Activated CD4-positive, alpha-beta T cell treated with anti-CD3 and anti-CD28 coated beads, Interleukin-2, amount 10 ng/mL, durations not matched to agents 24 days and 14 days (primary cell): ENCODE measurements at regions not wholly inside any gene's neighbourhood (a gene's known extent, or its start where the extent isn't known, plus 50 kb on each side); places are given as distances from the start of the nearest gene placed in this dataset.
"Not testable (repeated sequence)": the region's sequence is repeated elsewhere in the genome, so short reads cannot be mapped to it uniquely, and the experiment has no call there.

Experiments
- DNase-seq: peaks from one replicate; pipeline ENCODE4 v3.0.0; 2022
- H3K27ac Mint-ChIP-seq: one replicate; pipeline ENCODE4 v1.8.0; 2022; ENCODE audit warnings: mild to moderate bottlenecking, mixed read lengths
- H3K27me3 Mint-ChIP-seq: one replicate; pipeline ENCODE4 v1.8.0; 2022; ENCODE audit warnings: mixed read lengths
- H3K36me3 Mint-ChIP-seq: one replicate; pipeline ENCODE4 v1.8.0; 2022; ENCODE audit warnings: low read depth, mild to moderate bottlenecking, mixed read lengths
- H3K4me1 Mint-ChIP-seq: one replicate; pipeline ENCODE4 v1.8.0; 2021; ENCODE audit warnings: mixed read lengths
- H3K4me3 Mint-ChIP-seq: one replicate; pipeline ENCODE4 v1.8.0; 2022; ENCODE audit warnings: mild to moderate bottlenecking, moderate library complexity, mixed read lengths
- H3K9me3 Mint-ChIP-seq: one replicate; pipeline ENCODE4 v1.8.0; 2021; ENCODE audit warnings: mixed read lengths
- intact Hi-C: fragments of 100-400 bp; cut with micrococcal nuclease; formaldehyde crosslinking; loops from one replicate; pipeline ENCODE4 v1.15.1; 2023

DNA sequence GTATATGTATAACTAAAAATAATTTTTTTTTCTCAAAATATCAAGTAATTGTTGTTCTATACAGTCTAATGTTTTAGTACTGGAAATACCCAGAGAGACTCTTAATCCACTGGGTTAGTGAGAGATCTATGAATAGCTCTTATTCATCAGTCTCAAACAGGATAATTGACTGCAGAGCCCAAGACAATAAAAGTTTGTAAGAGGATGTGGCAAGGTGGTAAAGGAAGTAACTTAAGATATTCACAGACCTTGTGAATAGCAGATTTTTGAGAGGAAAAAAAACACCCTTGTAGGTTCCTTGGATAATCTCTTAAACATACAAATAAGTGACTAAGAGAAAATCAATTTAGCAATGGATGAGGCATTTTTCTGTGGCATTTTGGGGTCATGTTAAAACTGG, 210.9 kb upstream of the FAM241A start:
- intact Hi-C loops = no loop called here
- H3K36me3 Mint-ChIP-seq = no peaks in the 10 kb centered on the region
- no peaks in the 10 kb centered on the region for H3K9me3 Mint-ChIP-seq
- DNase-seq = no peak
- H3K4me3 Mint-ChIP-seq = no peak overlapping the region
- peaks cover 12% of the 10 kb centered on the region for H3K27me3 Mint-ChIP-seq
- no peaks in the 10 kb centered on the region for H3K4me1 Mint-ChIP-seq
- H3K27ac Mint-ChIP-seq = no peak overlapping the region

DNA sequence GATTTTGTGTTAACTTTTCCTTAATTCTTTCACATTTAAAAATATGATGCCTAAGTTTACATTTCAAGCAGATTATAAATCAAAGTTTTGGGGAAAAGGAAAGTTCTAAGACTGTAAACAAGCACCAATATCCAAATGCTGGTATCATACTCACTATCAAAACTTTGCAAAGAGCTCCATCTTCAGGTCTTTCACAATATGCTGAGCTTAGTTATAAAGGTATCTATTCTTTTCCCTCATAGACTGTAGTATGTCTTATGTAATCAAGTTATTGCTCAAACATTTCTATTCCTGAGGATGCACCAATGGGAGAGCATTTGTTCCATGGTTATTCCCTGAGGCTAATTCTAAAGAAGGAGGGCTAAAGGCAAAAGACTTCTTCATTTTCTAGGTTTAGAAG, 207.9 kb upstream of the FAM241A start:
- Mint-ChIP-seq H3K4me3 (no peak overlapping the region), H3K36me3 (no peaks in the 10 kb centered on the region), H3K4me1 (no peaks in the 10 kb centered on the region), H3K27me3 (peaks cover 4% of the 10 kb centered on the region), H3K9me3 (no peaks in the 10 kb centered on the region), H3K27ac (no peak overlapping the region)
- intact Hi-C loops = no loop called here
- no peak for DNase-seq

DNA sequence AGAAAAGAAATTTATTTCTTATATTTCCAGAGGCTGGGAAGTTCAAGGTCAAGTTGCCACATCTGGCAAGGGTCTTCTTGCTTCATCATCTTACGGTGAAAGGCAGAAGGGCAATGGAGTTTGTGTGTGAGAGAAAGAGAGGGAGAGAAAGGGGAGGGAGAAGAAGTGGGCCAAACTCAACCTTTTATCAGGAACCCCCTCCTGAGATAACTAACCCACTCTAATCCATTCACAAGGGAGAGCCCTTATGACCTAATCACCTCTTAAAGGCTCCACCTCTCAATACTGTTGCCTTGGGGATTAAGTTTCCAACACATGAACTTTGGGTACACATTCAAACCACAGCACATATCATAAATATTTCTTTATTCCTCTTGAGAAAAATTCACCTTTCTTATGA, 203.3 kb upstream of the FAM241A start:
- Mint-ChIP-seq H3K4me1 (no peaks in the 10 kb centered on the region), H3K9me3 (no peaks in the 10 kb centered on the region), H3K4me3 (no peak overlapping the region), H3K27ac (no peak overlapping the region), H3K27me3 (peaks cover 2% of the 10 kb centered on the region), H3K36me3 (no peaks in the 10 kb centered on the region)
- DNase-seq = no peak
- intact Hi-C loops = no loop called here

DNA sequence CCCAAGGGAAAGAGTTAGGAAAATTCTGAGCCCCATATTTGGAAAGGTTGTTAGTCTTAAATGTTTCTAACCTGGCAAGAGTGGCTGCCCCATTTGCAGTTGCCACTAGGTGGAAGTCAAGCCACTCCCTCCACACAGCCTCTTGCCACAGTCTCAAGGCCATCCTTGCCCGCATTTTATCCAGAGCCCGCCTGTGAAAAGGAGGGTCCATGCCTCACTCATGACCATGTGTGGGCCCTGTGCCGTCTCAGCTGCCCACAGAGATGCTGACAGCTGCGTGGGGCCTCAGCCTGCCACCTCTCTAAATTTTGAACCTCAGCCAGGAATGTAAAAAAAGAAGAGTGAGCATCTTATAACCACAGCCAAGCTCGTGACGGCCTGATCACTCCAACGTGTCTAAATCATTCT, 201.5 kb upstream of the FAM241A start:
- Mint-ChIP-seq H3K4me3 (no peak overlapping the region), H3K27ac (no peak overlapping the region), H3K27me3 (peaks cover 2% of the 10 kb centered on the region), H3K9me3 (no peaks in the 10 kb centered on the region), H3K4me1 (no peaks in the 10 kb centered on the region), H3K36me3 (no peaks in the 10 kb centered on the region)
- DNase-seq = no peak
- intact Hi-C loops = no loop called here

DNA sequence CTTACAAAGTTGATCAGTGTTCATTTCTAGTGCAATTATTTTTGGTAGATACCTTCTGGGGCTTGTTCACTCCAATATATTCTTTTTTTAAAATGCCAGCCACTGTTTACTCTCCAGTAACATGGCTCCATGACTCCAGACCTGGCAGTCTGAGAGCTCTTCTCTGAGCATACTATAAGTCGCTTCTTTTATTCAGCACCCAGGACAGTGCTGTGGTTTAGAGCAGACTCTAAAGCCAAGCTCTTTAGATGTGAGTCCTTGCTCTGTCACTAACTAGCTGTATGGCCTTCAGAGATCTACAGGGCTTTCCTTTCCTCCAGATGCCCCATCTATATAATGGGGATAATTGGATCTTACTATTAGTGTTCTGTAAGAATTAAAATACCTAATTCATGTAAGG, 200.2 kb upstream of the FAM241A start:
- H3K4me3 Mint-ChIP-seq = no peak overlapping the region
- H3K27ac Mint-ChIP-seq = no peak overlapping the region
- intact Hi-C loops = no loop called here
- H3K27me3 Mint-ChIP-seq = peaks cover 2% of the 10 kb centered on the region
- no peak for DNase-seq
- no peaks in the 10 kb centered on the region for H3K36me3 Mint-ChIP-seq
- no peaks in the 10 kb centered on the region for H3K9me3 Mint-ChIP-seq
- H3K4me1 Mint-ChIP-seq = no peaks in the 10 kb centered on the region

DNA sequence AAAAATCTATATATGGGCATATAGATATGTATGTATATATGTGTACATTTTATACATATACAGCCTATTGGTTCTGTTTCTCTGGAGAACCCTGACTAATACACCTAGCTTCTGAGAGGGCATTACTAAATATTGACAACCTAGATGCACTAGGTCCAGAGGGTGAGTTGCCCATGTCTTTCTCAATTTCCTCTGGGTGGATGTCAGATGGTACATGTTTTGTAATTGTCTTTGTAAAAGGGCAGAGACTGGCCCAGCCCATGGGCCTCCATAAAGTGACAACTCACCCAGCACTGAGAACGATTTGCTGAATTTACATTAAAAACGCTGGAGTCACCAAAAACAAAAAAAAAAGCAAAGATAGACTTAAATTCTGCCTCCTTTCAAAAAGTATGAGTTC, 198.5 kb upstream of the FAM241A start:
- no peaks in the 10 kb centered on the region for H3K9me3 Mint-ChIP-seq
- peaks cover 2% of the 10 kb centered on the region for H3K27me3 Mint-ChIP-seq
- H3K36me3 Mint-ChIP-seq = no peaks in the 10 kb centered on the region
- H3K4me1 Mint-ChIP-seq = no peaks in the 10 kb centered on the region
- intact Hi-C loops = no loop called here
- H3K4me3 Mint-ChIP-seq = no peak overlapping the region
- H3K27ac Mint-ChIP-seq = no peak overlapping the region
- DNase-seq = no peak

DNA sequence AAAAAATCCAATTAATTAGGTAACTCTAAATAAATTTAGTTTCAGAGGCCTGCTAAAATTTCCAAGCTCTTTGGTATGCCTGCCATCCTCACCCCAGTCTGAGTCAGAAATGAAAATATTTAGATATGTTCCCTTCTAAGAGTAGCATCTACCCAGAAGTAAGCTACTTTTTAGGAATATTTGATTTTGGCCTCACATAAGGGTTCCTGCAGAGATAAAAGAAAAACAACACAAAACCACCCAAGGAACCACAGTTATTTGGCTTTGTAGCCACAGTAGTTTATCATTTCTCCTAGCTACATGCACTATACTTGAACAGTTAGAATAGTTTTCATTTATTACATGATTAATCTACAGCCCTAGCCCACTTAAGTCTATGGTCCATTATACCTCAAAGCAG, 192.6 kb upstream of the FAM241A start:
- no peaks in the 10 kb centered on the region for H3K9me3 Mint-ChIP-seq
- no peak for DNase-seq
- no peaks in the 10 kb centered on the region for H3K4me1 Mint-ChIP-seq
- H3K4me3 Mint-ChIP-seq = no peak overlapping the region
- H3K36me3 Mint-ChIP-seq = no peaks in the 10 kb centered on the region
- no peaks in the 10 kb centered on the region for H3K27me3 Mint-ChIP-seq
- no peak overlapping the region for H3K27ac Mint-ChIP-seq
- intact Hi-C loops = no loop called here

DNA sequence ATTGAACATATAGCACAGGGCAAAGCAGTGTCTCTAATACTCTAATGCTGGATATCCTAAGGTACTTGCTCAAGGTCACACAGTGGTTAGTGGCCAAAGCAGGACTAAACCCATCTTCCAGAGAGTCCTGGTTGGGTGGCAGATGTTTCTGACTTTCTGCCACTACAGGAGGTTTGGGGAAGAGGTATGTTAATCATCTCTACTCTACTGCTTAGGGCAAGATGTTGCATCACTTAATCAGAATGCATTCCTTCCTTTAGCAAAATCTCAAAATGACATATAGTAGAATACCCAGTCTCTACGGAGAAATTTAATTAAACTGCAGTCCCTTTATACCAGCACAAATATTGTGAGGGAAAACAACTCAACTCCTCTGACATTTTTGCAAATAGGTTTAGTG, 190.7 kb upstream of the FAM241A start:
- H3K27me3 Mint-ChIP-seq = no peaks in the 10 kb centered on the region
- intact Hi-C loops = no loop called here
- no peak overlapping the region for H3K27ac Mint-ChIP-seq
- no peak for DNase-seq
- H3K4me3 Mint-ChIP-seq = no peak overlapping the region
- H3K9me3 Mint-ChIP-seq = no peaks in the 10 kb centered on the region
- no peaks in the 10 kb centered on the region for H3K36me3 Mint-ChIP-seq
- no peaks in the 10 kb centered on the region for H3K4me1 Mint-ChIP-seq

DNA sequence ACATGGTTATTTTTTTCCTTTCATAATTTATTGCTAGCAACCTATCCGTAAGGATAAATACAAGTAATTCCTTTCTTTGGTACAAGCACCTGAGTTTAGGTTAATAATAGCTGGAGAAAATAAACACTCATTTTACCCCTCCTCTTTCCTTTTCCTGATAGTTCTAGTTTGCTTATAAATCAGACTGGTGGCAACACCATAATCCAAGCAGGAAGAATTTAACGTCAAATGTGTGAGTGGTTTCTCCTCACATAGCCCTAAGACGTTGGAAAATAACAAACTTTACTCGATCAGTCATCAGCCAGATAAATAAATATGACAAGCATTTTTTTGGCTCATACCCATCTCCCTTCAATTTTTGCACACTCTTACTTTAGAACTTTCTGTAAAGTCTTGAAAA, 190.3 kb upstream of the FAM241A start:
- Mint-ChIP-seq H3K4me3 (no peak overlapping the region), H3K27me3 (no peaks in the 10 kb centered on the region), H3K9me3 (no peaks in the 10 kb centered on the region), H3K27ac (no peak overlapping the region), H3K36me3 (no peaks in the 10 kb centered on the region), H3K4me1 (no peaks in the 10 kb centered on the region)
- DNase-seq = no peak
- intact Hi-C loops = no loop called here

DNA sequence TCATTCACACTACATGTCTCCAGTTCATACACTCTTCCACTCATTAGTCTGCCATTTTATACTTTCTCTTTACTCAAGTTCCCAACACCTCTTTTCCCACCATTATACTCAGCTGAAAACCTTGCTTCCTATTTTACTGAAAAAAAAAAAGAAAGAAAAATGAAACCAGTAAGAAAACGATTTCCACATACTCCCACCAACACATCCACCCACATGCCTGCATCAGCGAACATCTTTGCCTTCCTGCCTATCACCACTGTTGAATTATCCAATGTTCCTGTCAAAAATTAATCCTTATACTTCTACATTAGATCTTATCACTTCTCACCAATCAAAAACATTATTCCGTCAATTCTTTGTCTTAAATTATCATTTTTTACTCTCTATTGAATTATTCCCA, 188.1 kb upstream of the FAM241A start:
- no peaks in the 10 kb centered on the region for H3K27me3 Mint-ChIP-seq
- DNase-seq = no peak
- intact Hi-C loops = no loop called here

DNA sequence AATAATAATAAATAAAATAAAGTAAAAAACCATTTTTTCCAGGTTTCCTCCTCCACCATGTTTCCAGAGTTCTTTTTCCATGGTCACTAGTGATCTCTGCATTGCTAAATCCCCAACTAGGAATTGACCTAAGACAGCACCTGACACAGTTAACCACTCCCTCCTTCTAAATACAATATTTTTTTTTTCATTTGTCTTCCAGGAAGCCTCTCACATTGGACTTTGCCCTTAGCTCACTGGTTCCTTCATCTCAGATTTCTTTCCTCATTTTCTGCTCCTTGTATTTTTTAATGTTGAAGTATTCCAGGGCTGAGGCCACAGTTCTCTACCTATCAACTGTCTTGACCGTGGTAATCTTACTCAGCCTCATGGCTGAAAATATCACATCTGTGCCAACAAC, 187.3 kb upstream of the FAM241A start:
- DNase-seq = no peak
- Mint-ChIP-seq H3K27ac (no peak overlapping the region), H3K9me3 (no peaks in the 10 kb centered on the region), H3K27me3 (no peaks in the 10 kb centered on the region), H3K36me3 (no peaks in the 10 kb centered on the region), H3K4me3 (no peak overlapping the region), H3K4me1 (no peaks in the 10 kb centered on the region)
- intact Hi-C loops = no loop called here

More for the DNA sequence above, 188.1 kb upstream of the FAM241A start:
- no peak overlapping the region for H3K4me3 Mint-ChIP-seq
- H3K36me3 Mint-ChIP-seq = no peaks in the 10 kb centered on the region
- no peaks in the 10 kb centered on the region for H3K9me3 Mint-ChIP-seq
- H3K4me1 Mint-ChIP-seq = no peaks in the 10 kb centered on the region
- no peak overlapping the region for H3K27ac Mint-ChIP-seq

DNA sequence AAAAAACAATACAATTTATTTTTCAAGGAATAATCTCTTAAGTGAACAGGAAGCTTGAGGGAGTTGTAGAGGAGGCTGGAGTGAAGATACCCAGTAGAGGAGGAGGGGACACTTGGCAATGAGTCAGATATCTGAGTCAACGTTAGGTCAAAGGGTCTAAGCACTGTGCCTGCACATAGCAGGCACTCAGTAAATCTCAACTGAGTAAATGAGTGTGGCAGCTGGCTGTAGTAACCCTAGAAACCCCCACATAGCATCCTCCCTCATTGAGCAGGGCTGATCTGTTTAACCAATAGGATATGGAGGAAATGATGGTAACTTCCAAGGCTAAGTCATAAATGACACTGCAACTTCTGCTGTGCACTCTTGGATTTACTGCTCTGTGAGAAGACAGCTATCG, 186.0 kb upstream of the FAM241A start:
- no peak overlapping the region for H3K27ac Mint-ChIP-seq
- H3K4me1 Mint-ChIP-seq = no peaks in the 10 kb centered on the region
- DNase-seq = no peak
- no peaks in the 10 kb centered on the region for H3K9me3 Mint-ChIP-seq
- no peaks in the 10 kb centered on the region for H3K36me3 Mint-ChIP-seq
- H3K4me3 Mint-ChIP-seq = no peak overlapping the region
- intact Hi-C loops = no loop called here
- H3K27me3 Mint-ChIP-seq = no peaks in the 10 kb centered on the region

DNA sequence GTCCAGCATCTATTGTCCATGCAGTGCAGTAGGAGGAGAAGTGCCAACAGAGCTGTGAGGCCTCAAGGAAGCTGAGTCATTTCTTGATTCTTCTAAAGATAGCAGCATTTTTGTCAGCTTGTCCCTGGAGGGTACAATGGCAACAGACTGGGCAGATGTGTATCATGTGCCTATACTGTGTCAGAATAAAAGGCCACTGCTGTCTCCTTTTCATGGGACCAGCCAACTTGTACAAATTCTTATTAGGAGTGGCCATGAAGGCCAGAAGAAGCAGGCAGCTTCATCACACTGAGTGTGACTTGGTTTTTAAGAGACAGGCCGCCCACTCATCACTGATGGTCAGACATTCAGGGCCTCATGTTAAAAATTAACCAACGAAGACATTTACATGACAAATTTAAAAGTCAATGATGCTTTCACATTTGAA, 185.0 kb upstream of the FAM241A start:
- Mint-ChIP-seq H3K4me1 (no peaks in the 10 kb centered on the region), H3K27ac (no peak overlapping the region), H3K4me3 (no peak overlapping the region), H3K9me3 (no peaks in the 10 kb centered on the region), H3K27me3 (no peaks in the 10 kb centered on the region), H3K36me3 (no peaks in the 10 kb centered on the region)
- DNase-seq = no peak
- intact Hi-C loops = no loop called here

DNA sequence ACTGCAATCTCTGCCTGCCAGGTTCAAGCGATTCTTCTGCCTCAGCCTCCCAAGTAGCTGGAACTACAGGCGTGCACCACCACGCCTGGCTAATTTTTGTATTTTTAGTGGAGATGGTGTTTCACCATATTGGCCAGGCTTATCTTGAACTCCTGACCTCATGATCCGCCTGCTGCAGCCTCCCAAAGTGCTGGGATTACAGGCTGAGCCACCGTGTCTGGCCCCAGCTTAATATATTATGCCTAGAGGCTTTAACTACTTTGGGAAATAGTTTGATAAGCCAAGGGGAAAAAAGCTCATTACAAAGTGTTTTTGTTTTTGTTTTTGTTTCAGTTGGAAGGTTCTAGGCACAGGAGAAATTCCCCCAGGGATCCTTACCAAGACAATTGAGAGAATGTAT, 184.2 kb upstream of the FAM241A start:
- H3K4me1 Mint-ChIP-seq, DNase-seq, H3K9me3 Mint-ChIP-seq, intact Hi-C loops, H3K4me3 Mint-ChIP-seq, H3K27me3 Mint-ChIP-seq, H3K36me3 Mint-ChIP-seq, H3K27ac Mint-ChIP-seq: not testable (repeated sequence)

DNA sequence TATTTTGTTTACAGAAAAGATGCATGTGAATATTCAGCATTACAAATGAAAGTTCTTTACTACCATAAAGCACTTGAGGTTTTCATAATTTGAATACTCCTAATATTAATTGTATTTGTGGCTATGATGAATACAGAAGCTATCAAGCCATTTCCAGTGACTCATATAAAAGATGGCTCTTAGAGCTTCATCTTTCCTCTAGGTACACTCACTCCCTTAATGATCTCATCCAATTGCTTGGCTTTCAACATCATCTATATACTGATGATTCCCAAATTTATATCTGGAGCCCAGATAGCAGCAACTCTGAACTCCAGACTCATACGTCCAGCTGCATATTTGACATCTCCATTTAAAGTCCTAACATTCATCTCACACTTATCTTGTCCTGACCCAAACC, 183.4 kb upstream of the FAM241A start:
- H3K4me3 Mint-ChIP-seq = no peak overlapping the region
- H3K27ac Mint-ChIP-seq = no peak overlapping the region
- no peak for DNase-seq
- H3K27me3 Mint-ChIP-seq = no peaks in the 10 kb centered on the region
- H3K4me1 Mint-ChIP-seq = no peaks in the 10 kb centered on the region
- intact Hi-C loops = no loop called here
- no peaks in the 10 kb centered on the region for H3K36me3 Mint-ChIP-seq
- H3K9me3 Mint-ChIP-seq = no peaks in the 10 kb centered on the region
